ENCODE measurements at regions not wholly inside any gene's neighbourhood (a gene's known extent, or its start where the extent isn't known, plus 50 kb on each side); places are given as distances from the start of the nearest gene placed in this dataset.

- no peak for DNase-seq
- Mint-ChIP-seq H3K4me1 (ENCODE audit: low read depth, unreplicated experiment) (no peaks in the 10 kb centered on the region), H3K27ac (ENCODE audit: unreplicated experiment) (no peak overlapping the region), H3K36me3 (ENCODE audit: unreplicated experiment) (no peaks in the 10 kb centered on the region), H3K27me3 (ENCODE audit: unreplicated experiment) (no peaks in the 10 kb centered on the region), H3K4me3 (ENCODE audit: unreplicated experiment) (no peak overlapping the region), H3K9me3 (ENCODE audit: unreplicated experiment) (no peaks in the 10 kb centered on the region)
- no peak for TF ChIP-seq CTCF (IDR thresholded peaks at IDR 0.05; ENCODE audit: partially characterized antibody, unreplicated experiment)
These were observed 321.0 kb downstream of the IL15 start for GRCh38 chr4:141957416-141957815.

GRCh38 chr4:141962486-141962885, 326.1 kb downstream of the IL15 start:
- no peak overlapping the region for H3K4me3 Mint-ChIP-seq (ENCODE audit: unreplicated experiment)

GRCh38 chr4:141971869-141972268, 335.5 kb downstream of the IL15 start:
- DNase-seq: no peak
- no peak for TF ChIP-seq CTCF (IDR thresholded peaks at IDR 0.05; ENCODE audit: partially characterized antibody, unreplicated experiment)
- no peaks in the 10 kb centered on the region for H3K27me3 Mint-ChIP-seq (ENCODE audit: unreplicated experiment)
- no peak overlapping the region for H3K4me3 Mint-ChIP-seq (ENCODE audit: unreplicated experiment)
- peaks cover 7% of the 10 kb centered on the region for H3K9me3 Mint-ChIP-seq (ENCODE audit: unreplicated experiment)
- peaks cover 2% of the 10 kb centered on the region for H3K36me3 Mint-ChIP-seq (ENCODE audit: unreplicated experiment)
- no peak overlapping the region for H3K27ac Mint-ChIP-seq (ENCODE audit: unreplicated experiment)
- H3K4me1 Mint-ChIP-seq (ENCODE audit: low read depth, unreplicated experiment): no peaks in the 10 kb centered on the region

More at GRCh38 chr4:141962486-141962885, 326.1 kb downstream of the IL15 start:
- no peak for TF ChIP-seq CTCF (IDR thresholded peaks at IDR 0.05; ENCODE audit: partially characterized antibody, unreplicated experiment)
- DNase-seq: no peak
- Mint-ChIP-seq H3K9me3 (ENCODE audit: unreplicated experiment) (no peaks in the 10 kb centered on the region), H3K36me3 (ENCODE audit: unreplicated experiment) (peaks cover 11% of the 10 kb centered on the region), H3K27ac (ENCODE audit: unreplicated experiment) (no peak overlapping the region), H3K27me3 (ENCODE audit: unreplicated experiment) (no peaks in the 10 kb centered on the region), H3K4me1 (ENCODE audit: low read depth, unreplicated experiment) (no peaks in the 10 kb centered on the region)

- Mint-ChIP-seq H3K9me3 (ENCODE audit: unreplicated experiment) (peaks cover 7% of the 10 kb centered on the region), H3K27me3 (ENCODE audit: unreplicated experiment) (no peaks in the 10 kb centered on the region), H3K27ac (ENCODE audit: unreplicated experiment) (no peak overlapping the region), H3K4me3 (ENCODE audit: unreplicated experiment) (no peak overlapping the region), H3K4me1 (ENCODE audit: low read depth, unreplicated experiment) (no peaks in the 10 kb centered on the region), H3K36me3 (ENCODE audit: unreplicated experiment) (no peaks in the 10 kb centered on the region)
- TF ChIP-seq CTCF (IDR thresholded peaks at IDR 0.05; ENCODE audit: partially characterized antibody, unreplicated experiment): no peak
- DNase-seq: no peak
These were observed 336.6 kb downstream of the IL15 start for GRCh38 chr4:141972950-141973349.

Data from glutamatergic neuron (in vitro differentiated cells).